Ishikawa (cell line): ENCODE measurements at regions not wholly inside any gene's neighbourhood (a gene's known extent, or its start where the extent isn't known, plus 50 kb on each side); places are given as distances from the start of the nearest gene placed in this dataset.

Source experiments
- CEBPB ChIP-seq: IDR thresholded peaks from 2 replicates; pipeline ENCODE4 v1.6.1; 2012
- CREB1 ChIP-seq: IDR thresholded peaks from 2 replicates; pipeline ENCODE4 v1.6.1; 2012; ENCODE audit warnings: low read depth
- EGR1 ChIP-seq: IDR thresholded peaks from 2 replicates; pipeline ENCODE4 v1.6.1; 2012
- EP300 ChIP-seq: IDR thresholded peaks from 2 replicates; pipeline ENCODE4 v1.6.1; 2012; ENCODE audit warnings: borderline replicate concordance
- FOXM1 ChIP-seq: IDR thresholded peaks from 2 replicates; pipeline ENCODE4 v1.6.1; 2012; ENCODE audit warnings: low read depth, borderline replicate concordance
- NFIC ChIP-seq: IDR thresholded peaks from 2 replicates; pipeline ENCODE4 v1.6.1; 2012
- RAD21 ChIP-seq: IDR thresholded peaks from 2 replicates; pipeline ENCODE4 v1.6.1; 2012; ENCODE audit warnings: low read depth
- TAF1 ChIP-seq: IDR thresholded peaks from 2 replicates; pipeline ENCODE4 v1.6.1; 2012; ENCODE audit warnings: low read depth, mild to moderate bottlenecking
- TCF12 ChIP-seq: IDR thresholded peaks from 2 replicates; pipeline ENCODE4 v1.6.1; 2012; ENCODE audit warnings: low read depth
- TEAD4 ChIP-seq: IDR thresholded peaks from 2 replicates; pipeline ENCODE4 v1.6.1; 2012
- YY1 ChIP-seq: IDR thresholded peaks from 2 replicates; pipeline ENCODE4 v1.6.1; 2012; ENCODE audit warnings: low read depth
- ZBTB7A ChIP-seq: IDR thresholded peaks from 2 replicates; pipeline ENCODE4 v1.6.1; 2012; ENCODE audit warnings: low read depth
- TF ChIP-seq, protein P1 (sequence below): IDR thresholded peaks from 2 replicates; pipeline ENCODE4 v1.6.1; 2012
- TF ChIP-seq, protein P2 (sequence below): IDR thresholded peaks from 2 replicates; pipeline ENCODE4 v1.6.1; 2012; ENCODE audit warnings: low read depth, mild to moderate bottlenecking
- TF ChIP-seq, protein P3 (sequence below): IDR thresholded peaks from 2 replicates; pipeline ENCODE4 v1.6.1; 2012

DNA sequence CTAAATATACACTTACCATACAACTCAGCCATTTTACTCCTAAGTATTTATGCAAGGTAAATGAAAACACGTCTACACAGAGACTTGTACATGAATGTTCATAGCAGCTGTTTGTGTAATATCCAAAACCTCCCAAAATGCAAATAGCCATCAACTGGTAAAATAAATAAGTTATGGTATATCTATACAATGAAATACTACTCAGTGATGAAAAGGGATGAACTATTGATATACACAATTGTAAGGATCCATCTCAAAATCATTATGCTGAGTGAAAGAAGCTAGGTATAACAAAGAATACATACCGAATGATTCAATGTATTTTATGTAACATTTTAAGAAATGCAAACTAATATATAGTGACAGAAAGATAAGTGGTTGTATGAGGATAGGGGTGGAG, 149.8 kb upstream of the TNFSF11 start:
- TF ChIP-seq TCF12 (no peak), NFIC (no peak), CREB1 (no peak), ZBTB7A (no peak), TAF1 (no peak), TEAD4 (no peak), FOXM1 (no peak), RAD21 (no peak), EP300 (no peak), YY1 (no peak), EGR1 (no peak), CEBPB (no peak)
- TF ChIP-seq, protein P1, sequence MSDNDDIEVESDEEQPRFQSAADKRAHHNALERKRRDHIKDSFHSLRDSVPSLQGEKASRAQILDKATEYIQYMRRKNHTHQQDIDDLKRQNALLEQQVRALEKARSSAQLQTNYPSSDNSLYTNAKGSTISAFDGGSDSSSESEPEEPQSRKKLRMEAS = no peak
- TF ChIP-seq, protein P2, sequence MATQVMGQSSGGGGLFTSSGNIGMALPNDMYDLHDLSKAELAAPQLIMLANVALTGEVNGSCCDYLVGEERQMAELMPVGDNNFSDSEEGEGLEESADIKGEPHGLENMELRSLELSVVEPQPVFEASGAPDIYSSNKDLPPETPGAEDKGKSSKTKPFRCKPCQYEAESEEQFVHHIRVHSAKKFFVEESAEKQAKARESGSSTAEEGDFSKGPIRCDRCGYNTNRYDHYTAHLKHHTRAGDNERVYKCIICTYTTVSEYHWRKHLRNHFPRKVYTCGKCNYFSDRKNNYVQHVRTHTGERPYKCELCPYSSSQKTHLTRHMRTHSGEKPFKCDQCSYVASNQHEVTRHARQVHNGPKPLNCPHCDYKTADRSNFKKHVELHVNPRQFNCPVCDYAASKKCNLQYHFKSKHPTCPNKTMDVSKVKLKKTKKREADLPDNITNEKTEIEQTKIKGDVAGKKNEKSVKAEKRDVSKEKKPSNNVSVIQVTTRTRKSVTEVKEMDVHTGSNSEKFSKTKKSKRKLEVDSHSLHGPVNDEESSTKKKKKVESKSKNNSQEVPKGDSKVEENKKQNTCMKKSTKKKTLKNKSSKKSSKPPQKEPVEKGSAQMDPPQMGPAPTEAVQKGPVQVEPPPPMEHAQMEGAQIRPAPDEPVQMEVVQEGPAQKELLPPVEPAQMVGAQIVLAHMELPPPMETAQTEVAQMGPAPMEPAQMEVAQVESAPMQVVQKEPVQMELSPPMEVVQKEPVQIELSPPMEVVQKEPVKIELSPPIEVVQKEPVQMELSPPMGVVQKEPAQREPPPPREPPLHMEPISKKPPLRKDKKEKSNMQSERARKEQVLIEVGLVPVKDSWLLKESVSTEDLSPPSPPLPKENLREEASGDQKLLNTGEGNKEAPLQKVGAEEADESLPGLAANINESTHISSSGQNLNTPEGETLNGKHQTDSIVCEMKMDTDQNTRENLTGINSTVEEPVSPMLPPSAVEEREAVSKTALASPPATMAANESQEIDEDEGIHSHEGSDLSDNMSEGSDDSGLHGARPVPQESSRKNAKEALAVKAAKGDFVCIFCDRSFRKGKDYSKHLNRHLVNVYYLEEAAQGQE = no peak
- TF ChIP-seq, protein P3, sequence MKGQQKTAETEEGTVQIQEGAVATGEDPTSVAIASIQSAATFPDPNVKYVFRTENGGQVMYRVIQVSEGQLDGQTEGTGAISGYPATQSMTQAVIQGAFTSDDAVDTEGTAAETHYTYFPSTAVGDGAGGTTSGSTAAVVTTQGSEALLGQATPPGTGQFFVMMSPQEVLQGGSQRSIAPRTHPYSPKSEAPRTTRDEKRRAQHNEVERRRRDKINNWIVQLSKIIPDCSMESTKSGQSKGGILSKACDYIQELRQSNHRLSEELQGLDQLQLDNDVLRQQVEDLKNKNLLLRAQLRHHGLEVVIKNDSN = no peak

DNA sequence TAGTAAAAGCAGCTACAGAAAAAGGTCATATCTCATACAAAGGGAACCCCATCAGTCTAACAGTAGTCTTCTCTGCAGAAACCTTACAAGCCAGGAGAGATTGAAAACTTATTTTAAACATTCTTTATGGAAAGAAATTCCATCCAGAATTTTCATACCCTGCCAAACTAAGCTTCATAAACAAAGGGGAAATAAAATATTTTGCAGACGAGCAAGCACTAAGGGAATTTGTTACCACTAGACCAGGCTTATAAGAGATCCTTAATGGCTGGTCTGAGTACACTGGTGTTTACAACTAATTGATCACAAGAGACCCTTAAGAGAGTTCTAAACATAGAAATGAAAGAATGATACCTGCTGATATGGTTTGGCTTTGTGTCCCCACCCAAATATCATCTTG, 128.6 kb upstream of the TNFSF11 start:
- TF ChIP-seq TEAD4 (no peak), EGR1 (no peak), YY1 (no peak), ZBTB7A (no peak), EP300 (no peak), RAD21 (no peak), FOXM1 (no peak), CREB1 (no peak), TAF1 (no peak)
- TF ChIP-seq, protein P2 = no peak

DNA sequence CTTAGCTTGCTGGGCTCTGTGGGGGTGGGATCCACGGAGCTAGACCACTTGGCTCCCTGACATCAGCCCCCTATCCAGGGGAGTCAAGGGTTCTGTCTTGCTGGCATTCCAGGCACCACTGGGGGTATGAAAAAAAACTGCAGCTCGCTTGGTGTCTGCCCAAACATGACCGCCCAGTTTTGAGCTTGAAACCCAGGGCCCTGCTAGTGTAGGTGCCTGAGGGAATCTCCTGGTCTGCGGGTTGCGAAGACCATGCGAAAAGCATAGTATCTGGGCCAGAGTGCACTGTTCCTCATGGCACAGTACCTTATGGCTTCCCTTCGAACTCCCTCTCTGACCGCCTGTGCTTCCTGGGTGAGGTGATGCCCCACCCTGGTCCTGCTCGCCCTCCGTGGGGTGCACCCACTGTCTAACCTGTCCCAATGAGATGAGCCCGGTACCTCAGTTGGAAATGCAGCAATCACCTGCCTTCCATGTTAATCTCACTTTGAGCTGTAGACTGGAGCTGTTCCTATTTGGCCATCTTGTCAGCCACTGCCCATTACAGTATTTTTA, 120.8 kb upstream of the TNFSF11 start:
- no peak for TF ChIP-seq NFIC
- TF ChIP-seq, protein P1 = no peak
- TF ChIP-seq RAD21 = no peak
- TF ChIP-seq ZBTB7A = no peak
- no peak for TF ChIP-seq CREB1
- TF ChIP-seq TEAD4 = no peak
- no peak for TF ChIP-seq EP300
- TF ChIP-seq TCF12 = no peak
- TF ChIP-seq CEBPB = no peak
- TF ChIP-seq, protein P3 = no peak
- TF ChIP-seq, protein P2 = no peak
- no peak for TF ChIP-seq YY1
- TF ChIP-seq FOXM1 = no peak
- TF ChIP-seq EGR1 = no peak
- TF ChIP-seq TAF1 = no peak

DNA sequence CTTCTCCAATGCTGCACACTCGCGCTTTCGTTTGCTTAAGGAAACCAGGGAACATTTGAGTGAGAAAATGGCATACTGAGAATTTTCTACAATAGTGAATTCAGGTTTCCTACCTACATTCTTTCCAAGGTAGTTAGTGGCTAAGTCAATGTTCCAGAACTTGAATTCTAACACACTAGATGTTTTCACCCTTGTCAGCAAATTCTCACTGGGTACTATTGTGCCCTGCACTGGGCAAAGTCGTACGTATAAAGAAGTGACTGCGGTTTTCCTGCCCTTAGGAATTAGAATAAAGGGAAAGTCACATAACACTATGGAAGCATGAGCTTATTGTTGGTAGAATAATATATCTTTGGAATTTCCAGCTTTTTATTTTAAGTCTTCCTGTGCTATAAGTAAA, 119.2 kb upstream of the TNFSF11 start:
- no peak for TF ChIP-seq TAF1
- no peak for TF ChIP-seq TCF12
- TF ChIP-seq FOXM1 = no peak
- no peak for TF ChIP-seq CEBPB
- TF ChIP-seq TEAD4 = no peak
- TF ChIP-seq ZBTB7A = no peak
- TF ChIP-seq CREB1 = no peak
- TF ChIP-seq RAD21 = no peak
- TF ChIP-seq, protein P3 = no peak
